ENCODE measurements at regions not wholly inside any gene's neighbourhood (a gene's known extent, or its start where the extent isn't known, plus 50 kb on each side); places are given as distances from the start of the nearest gene placed in this dataset.

DNA sequence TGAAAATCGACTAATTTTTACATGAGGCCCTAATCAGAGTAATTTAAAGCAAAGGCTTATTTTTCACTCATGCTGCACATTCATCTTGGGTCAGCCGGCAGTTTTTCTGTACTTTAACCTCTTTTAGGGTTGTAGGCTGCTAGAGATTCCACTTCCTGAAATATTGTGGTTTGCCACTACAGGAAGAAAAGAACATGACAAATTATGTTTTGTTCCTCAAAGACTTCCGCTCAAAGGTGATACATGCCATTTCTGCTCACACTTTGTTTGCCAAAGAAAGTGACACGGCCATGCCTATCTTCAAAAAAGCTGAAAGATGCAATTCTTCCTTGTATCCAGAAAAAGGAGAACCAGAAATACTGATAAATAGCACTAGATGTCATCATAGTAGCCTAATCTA, 183.4 kb upstream of the PPFIA2 start:
- TF ChIP-seq, protein P1, sequence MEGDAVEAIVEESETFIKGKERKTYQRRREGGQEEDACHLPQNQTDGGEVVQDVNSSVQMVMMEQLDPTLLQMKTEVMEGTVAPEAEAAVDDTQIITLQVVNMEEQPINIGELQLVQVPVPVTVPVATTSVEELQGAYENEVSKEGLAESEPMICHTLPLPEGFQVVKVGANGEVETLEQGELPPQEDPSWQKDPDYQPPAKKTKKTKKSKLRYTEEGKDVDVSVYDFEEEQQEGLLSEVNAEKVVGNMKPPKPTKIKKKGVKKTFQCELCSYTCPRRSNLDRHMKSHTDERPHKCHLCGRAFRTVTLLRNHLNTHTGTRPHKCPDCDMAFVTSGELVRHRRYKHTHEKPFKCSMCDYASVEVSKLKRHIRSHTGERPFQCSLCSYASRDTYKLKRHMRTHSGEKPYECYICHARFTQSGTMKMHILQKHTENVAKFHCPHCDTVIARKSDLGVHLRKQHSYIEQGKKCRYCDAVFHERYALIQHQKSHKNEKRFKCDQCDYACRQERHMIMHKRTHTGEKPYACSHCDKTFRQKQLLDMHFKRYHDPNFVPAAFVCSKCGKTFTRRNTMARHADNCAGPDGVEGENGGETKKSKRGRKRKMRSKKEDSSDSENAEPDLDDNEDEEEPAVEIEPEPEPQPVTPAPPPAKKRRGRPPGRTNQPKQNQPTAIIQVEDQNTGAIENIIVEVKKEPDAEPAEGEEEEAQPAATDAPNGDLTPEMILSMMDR (IDR thresholded peaks at IDR 0.05; ENCODE audit: insufficient read depth, low read depth, low read length), result no peak
- TF ChIP-seq EZH2 (IDR thresholded peaks at IDR 0.05; ENCODE audit: insufficient read depth, low read length), result no peak

Measured in astrocyte (in vitro differentiated cells and primary cell).